Tibial nerve (tissue), 4 donors: ENCODE measurements at regions not wholly inside any gene's neighbourhood (a gene's known extent, or its start where the extent isn't known, plus 50 kb on each side); places are given as distances from the start of the nearest gene placed in this dataset.
"Not testable (repeated sequence)": the region's sequence is repeated elsewhere in the genome, so short reads cannot be mapped to it uniquely, and the experiment has no call there.

ENCODE experiments used
- DNase-seq, 2 donors: peaks; one replicate each; pipeline ENCODE4 v3.0.0-alpha.2; 2019; ENCODE audit warnings: low spot score in 2 of 2
- H3K27ac ChIP-seq, 4 donors: fragments of 200-600 bp; sonication (generic) in 3 of 4; one replicate each; pipeline ENCODE4 v1.5.1; 2017 to 2019; ENCODE audit warnings: mild to moderate bottlenecking in 1 of 4
- H3K27me3 ChIP-seq, 2 donors: fragments of 200-600 bp; sonication (generic) in 1 of 2; one replicate each; pipeline versions ENCODE4 v1.5.1 to v1.6.0; 2017 to 2019
- H3K36me3 ChIP-seq, 3 donors: fragments of 200-600 bp; sonication (generic); one replicate each; pipeline ENCODE4 v1.5.1; 2018 to 2019
- H3K4me1 ChIP-seq, 4 donors: fragments of 200-600 bp; sonication (generic) in 3 of 4; one replicate each; pipeline ENCODE4 v1.5.1; 2017 to 2019
- H3K4me3 ChIP-seq, 4 donors: fragments of 200-600 bp; sonication (generic) in 3 of 4; one replicate each; pipeline ENCODE4 v1.5.1; 2017 to 2019; ENCODE audit warnings: mild to moderate bottlenecking in 1 of 4, moderate library complexity in 1 of 4
- H3K9me3 ChIP-seq, 4 donors: fragments of 200-600 bp; sonication (generic) in 3 of 4; one replicate each; pipeline ENCODE4 v1.5.1; 2017 to 2019
- EP300 ChIP-seq, 2 donors: sonication (generic); formaldehyde crosslinking; IDR thresholded peaks; one replicate each; pipeline ENCODE4 v1.6.1; 2017; ENCODE audit warnings: antibody characterized with exemption in 2 of 2, mild to moderate bottlenecking in 1 of 2
- POLR2A ChIP-seq, 2 donors: fragments of 450-650 bp; IDR thresholded peaks; one replicate each; pipeline ENCODE4 v1.6.1; 2017; ENCODE audit warnings: antibody characterized with exemption in 2 of 2, mild to moderate bottlenecking in 2 of 2, moderate library complexity in 2 of 2
- WGBS, 2 donors: methylation state at CpG; one replicate each; pipeline ENCODE4 v1.1.5; 2018; 5-methylcytosine and 5-hydroxymethylcytosine counted together
- TF ChIP-seq, protein P1 (sequence below), 5 experiments: fragments of 200-600 bp in 3 of 5; fragments of 450-650 bp in 2 of 5; sonication (generic) in 3 of 5; IDR thresholded peaks; one replicate each; pipeline ENCODE4 v1.5.1; 2016 to 2019; ENCODE audit warnings: antibody characterized with exemption in 5 of 5, mild to moderate bottlenecking in 3 of 5, moderate library complexity in 2 of 5

DNA sequence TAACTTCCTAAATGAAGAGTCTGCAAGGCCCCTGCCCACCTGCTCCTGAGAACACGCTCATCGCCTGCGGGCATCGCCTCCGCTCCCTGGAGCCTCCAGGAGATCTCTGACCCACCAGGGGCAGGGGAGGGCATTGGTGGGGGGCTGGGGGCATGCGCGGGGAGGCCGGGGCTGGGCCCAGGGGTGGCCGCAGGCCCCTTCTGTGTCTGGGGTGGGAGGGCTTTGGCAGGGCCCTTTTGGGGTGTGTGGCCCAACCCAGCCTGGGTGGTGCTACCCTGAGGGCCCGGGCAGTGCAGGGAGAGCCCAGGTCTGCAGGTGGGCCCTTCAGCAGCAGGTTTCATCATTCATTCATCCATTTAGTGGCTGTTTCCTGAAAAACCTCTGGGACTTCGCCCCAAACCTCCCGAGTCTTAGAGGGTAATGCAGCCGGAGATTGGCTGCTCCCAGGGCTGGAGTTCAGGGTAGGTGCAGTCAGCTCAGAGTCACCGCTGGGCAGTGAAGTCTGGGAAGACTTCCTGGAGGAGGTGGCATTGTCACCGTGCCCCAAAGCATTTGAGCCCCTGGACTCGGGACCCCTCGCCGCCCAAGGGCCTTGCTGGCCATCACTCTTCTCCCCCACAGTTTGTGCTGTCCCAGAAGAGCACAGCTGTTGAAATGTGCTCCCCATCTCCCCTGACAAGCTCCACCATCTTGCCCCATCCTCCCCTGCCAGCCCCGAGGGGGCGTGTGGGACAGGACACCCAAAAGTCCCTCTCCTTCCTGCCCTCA lies 255.1 kb downstream of the PARP8 start:
- H3K4me3 ChIP-seq: no peak overlapping the region
- H3K36me3 ChIP-seq: no peaks in the 10 kb centered on the region
- no peak overlapping the region for H3K27ac ChIP-seq
- 94 to 98% methylated on average over 9 to 20 of the region's 20 CpGs for WGBS, 2 donors
- H3K9me3 ChIP-seq: peaks cover 0 to 2% (median 0%) of the 10 kb centered on the region in 4 donors
- DNase-seq: no peak
- TF ChIP-seq, protein P1, sequence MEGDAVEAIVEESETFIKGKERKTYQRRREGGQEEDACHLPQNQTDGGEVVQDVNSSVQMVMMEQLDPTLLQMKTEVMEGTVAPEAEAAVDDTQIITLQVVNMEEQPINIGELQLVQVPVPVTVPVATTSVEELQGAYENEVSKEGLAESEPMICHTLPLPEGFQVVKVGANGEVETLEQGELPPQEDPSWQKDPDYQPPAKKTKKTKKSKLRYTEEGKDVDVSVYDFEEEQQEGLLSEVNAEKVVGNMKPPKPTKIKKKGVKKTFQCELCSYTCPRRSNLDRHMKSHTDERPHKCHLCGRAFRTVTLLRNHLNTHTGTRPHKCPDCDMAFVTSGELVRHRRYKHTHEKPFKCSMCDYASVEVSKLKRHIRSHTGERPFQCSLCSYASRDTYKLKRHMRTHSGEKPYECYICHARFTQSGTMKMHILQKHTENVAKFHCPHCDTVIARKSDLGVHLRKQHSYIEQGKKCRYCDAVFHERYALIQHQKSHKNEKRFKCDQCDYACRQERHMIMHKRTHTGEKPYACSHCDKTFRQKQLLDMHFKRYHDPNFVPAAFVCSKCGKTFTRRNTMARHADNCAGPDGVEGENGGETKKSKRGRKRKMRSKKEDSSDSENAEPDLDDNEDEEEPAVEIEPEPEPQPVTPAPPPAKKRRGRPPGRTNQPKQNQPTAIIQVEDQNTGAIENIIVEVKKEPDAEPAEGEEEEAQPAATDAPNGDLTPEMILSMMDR (IDR thresholded peaks at IDR 0.05): no peak
- no peak for TF ChIP-seq POLR2A (IDR thresholded peaks at IDR 0.05)
- TF ChIP-seq EP300 (IDR thresholded peaks at IDR 0.05): no peak
- no peaks in the 10 kb centered on the region for H3K27me3 ChIP-seq
- H3K4me1 ChIP-seq: no peaks in the 10 kb centered on the region

DNA sequence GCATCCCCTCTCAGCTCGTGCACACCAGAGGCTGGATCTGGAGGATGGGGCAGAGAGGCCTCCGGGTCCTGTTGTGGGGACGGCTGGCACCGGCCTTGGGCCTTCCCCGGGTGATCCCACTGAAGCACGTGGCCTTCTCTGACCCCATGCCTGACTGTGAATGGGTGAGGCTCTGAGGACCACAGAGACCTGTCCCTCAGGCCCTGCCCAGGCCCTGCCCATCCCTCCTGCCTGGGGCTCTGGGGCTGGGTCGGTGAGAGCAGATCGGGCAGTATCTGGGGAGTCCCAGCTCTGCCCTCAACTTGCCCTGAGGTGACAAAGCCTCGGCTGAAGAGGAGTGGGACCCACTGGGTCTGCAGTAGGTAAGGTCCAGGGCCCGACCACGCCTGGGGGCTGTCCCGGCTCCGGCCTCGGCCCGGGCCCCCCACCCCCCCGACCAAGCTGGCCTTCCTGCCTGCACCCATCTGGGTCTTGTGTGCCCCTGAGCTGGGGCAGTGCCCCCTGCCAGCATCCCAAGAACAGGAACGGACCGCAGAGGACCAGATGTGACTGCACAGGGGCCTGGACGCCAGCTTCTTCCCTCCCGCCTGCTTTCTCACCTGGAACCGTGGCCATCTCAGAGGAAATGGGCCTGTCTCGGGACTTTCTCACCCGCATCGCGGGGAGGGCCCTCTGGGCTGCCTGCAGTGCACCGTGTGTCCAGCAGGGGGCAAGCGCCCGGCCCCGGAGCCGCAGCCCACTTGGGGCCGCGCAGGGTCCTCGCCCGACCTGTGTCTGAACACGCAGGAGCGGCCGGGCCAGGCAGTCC lies 255.9 kb downstream of the PARP8 start:
- H3K27me3 ChIP-seq, H3K27ac ChIP-seq, H3K36me3 ChIP-seq, H3K4me1 ChIP-seq, DNase-seq, H3K9me3 ChIP-seq: not testable (repeated sequence)
- peak overlapping the region in 1 of 4 donors; percentile 30 for H3K4me3 ChIP-seq
- 45 to 90% methylated on average over 18 to 30 of the region's 37 CpGs for WGBS, 2 donors
- TF ChIP-seq, protein P1 (IDR thresholded peaks at IDR 0.05): peak in 3 of 5 experiments; percentile 14 to 31 (median 28)

DNA sequence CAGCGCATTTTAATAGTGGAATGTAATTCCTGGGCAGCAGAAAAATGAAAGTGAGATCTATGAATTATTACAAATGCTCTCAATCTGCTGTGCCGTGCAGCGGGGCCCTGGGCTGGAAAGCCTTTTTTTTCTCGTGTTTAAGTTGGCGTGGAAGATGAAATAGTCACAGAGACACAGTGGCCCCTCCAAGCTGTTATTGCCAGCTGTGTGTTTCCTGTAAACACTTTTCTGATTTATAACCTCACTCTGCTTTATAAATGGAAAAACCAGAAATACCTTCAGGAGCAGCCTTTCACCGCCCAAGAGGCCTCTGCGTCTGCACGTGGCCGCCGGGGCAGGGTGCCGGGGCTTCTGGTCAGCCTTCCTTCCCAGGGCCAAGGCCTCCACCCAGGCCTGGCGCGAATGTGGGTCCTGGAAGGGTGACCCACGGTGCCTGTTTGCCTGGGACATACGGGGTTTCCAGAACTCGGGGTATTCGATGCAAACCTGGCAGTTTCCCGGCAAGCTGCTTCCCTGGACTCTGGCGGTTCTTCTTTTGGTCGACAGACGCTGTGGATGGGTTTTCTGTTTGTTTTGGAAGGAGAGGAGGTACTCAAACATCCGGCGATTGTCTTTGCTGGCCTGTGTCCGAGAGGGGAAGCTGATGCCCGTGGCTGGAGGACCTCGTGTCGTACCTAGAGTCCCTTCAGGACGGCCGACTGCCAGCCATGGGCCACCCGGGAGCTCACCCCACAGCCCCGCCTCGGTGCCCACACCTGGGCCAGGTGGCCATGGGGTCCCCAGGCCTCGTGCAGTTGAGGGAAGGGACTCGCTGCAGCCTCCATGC lies 256.7 kb downstream of the PARP8 start:
- Histone ChIP-seq H3K4me1 (no peaks in the 10 kb centered on the region), H3K4me3 (peak overlapping the region in 1 of 4 donors; percentile 30), H3K9me3 (no peaks in the 10 kb centered on the region), H3K27me3 (no peaks in the 10 kb centered on the region), H3K27ac (no peak overlapping the region), H3K36me3 (no peaks in the 10 kb centered on the region)
- no peak for TF ChIP-seq POLR2A (IDR thresholded peaks at IDR 0.05)
- TF ChIP-seq EP300 (IDR thresholded peaks at IDR 0.05): no peak
- TF ChIP-seq, protein P1 (IDR thresholded peaks at IDR 0.05): no peak
- DNase-seq: no peak
- 68 to 71% methylated on average over 21 to 32 of the region's 34 CpGs for WGBS, 2 donors

DNA sequence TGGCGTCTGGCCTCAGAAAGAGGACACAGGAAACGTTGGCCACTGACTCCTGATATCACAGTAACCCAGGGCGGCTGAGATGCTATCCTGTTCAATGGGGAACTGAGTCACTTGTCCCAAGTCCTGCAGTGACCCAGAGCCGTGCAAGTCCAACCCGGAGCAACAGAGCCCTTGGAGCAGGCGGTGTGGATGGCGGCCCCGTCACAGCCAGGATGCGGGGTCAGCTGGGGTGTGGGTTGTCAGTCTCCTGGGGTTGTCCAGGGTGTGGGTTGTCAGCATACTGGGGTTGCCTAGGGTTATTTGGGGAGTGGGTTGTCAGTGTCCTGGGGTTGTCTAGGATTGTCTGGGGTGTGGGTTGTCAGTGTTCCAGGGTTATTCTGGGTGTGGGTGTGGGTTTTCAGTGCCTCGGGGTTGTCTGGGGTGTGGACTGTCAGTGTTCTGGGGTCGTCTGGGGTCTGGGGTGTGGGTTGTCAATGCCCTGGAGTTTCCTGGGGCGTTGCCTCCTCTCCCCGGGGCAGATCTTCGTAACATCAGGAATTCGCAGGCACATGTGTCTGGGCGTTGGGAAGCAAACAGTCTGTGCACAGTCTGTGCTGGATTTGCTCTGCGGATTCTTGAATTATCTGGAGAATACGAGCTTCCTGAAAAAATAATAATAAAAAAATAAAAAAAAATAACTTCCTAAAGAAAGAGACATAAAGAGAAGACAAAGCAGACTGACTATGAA lies 257.5 kb downstream of the PARP8 start:
- Histone ChIP-seq H3K9me3 (no peaks in the 10 kb centered on the region), H3K27me3 (no peaks in the 10 kb centered on the region), H3K27ac (no peak overlapping the region), H3K36me3 (no peaks in the 10 kb centered on the region), H3K4me3 (no peak overlapping the region), H3K4me1 (no peaks in the 10 kb centered on the region)
- 68% methylated on average over 16 to 18 of the region's 18 CpGs for WGBS, 2 donors
- no peak for DNase-seq
- TF ChIP-seq EP300 (IDR thresholded peaks at IDR 0.05): no peak
- no peak for TF ChIP-seq POLR2A (IDR thresholded peaks at IDR 0.05)
- TF ChIP-seq, protein P1 (IDR thresholded peaks at IDR 0.05): no peak
